ENCODE measurements at regions not wholly inside any gene's neighbourhood (a gene's known extent, or its start where the extent isn't known, plus 50 kb on each side); places are given as distances from the start of the nearest gene placed in this dataset.

DNA sequence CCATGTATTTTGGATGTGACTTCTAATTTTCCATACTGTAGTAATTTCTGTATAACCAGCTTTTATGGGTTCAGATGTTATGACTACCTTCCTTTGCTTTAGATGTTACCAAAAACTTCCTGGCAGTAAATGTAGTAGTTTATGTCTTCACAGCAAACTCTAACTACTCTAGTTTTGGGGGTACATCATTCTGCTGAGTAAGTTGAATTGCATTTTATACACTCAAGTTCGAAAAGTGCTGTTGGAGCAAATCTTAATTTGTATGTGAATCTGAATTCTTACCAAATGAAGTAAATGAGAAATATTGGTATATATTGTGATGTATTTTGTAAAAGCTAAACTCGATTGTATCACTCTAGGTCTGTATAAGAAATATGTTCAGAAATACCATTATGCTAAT, 728.3 kb upstream of the CDH8 start:
- TF ChIP-seq, protein P1, sequence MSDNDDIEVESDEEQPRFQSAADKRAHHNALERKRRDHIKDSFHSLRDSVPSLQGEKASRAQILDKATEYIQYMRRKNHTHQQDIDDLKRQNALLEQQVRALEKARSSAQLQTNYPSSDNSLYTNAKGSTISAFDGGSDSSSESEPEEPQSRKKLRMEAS (IDR thresholded peaks at IDR 0.05), result no peak
- TF ChIP-seq NFIC (IDR thresholded peaks at IDR 0.05), result no peak
- no peak for TF ChIP-seq RAD21 (IDR thresholded peaks at IDR 0.05; ENCODE audit: low read depth)
- TF ChIP-seq TAF1 (IDR thresholded peaks at IDR 0.05; ENCODE audit: low read depth), result no peak
- TF ChIP-seq CEBPB (IDR thresholded peaks at IDR 0.05), result no peak
- TF ChIP-seq CREB1 (IDR thresholded peaks at IDR 0.05; ENCODE audit: low read depth), result no peak
- TF ChIP-seq, protein P2, sequence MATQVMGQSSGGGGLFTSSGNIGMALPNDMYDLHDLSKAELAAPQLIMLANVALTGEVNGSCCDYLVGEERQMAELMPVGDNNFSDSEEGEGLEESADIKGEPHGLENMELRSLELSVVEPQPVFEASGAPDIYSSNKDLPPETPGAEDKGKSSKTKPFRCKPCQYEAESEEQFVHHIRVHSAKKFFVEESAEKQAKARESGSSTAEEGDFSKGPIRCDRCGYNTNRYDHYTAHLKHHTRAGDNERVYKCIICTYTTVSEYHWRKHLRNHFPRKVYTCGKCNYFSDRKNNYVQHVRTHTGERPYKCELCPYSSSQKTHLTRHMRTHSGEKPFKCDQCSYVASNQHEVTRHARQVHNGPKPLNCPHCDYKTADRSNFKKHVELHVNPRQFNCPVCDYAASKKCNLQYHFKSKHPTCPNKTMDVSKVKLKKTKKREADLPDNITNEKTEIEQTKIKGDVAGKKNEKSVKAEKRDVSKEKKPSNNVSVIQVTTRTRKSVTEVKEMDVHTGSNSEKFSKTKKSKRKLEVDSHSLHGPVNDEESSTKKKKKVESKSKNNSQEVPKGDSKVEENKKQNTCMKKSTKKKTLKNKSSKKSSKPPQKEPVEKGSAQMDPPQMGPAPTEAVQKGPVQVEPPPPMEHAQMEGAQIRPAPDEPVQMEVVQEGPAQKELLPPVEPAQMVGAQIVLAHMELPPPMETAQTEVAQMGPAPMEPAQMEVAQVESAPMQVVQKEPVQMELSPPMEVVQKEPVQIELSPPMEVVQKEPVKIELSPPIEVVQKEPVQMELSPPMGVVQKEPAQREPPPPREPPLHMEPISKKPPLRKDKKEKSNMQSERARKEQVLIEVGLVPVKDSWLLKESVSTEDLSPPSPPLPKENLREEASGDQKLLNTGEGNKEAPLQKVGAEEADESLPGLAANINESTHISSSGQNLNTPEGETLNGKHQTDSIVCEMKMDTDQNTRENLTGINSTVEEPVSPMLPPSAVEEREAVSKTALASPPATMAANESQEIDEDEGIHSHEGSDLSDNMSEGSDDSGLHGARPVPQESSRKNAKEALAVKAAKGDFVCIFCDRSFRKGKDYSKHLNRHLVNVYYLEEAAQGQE (IDR thresholded peaks at IDR 0.05; ENCODE audit: low read depth), result no peak
- TF ChIP-seq, protein P3, sequence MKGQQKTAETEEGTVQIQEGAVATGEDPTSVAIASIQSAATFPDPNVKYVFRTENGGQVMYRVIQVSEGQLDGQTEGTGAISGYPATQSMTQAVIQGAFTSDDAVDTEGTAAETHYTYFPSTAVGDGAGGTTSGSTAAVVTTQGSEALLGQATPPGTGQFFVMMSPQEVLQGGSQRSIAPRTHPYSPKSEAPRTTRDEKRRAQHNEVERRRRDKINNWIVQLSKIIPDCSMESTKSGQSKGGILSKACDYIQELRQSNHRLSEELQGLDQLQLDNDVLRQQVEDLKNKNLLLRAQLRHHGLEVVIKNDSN (IDR thresholded peaks at IDR 0.05), result no peak
- TF ChIP-seq ZBTB7A (IDR thresholded peaks at IDR 0.05; ENCODE audit: low read depth), result no peak

DNA sequence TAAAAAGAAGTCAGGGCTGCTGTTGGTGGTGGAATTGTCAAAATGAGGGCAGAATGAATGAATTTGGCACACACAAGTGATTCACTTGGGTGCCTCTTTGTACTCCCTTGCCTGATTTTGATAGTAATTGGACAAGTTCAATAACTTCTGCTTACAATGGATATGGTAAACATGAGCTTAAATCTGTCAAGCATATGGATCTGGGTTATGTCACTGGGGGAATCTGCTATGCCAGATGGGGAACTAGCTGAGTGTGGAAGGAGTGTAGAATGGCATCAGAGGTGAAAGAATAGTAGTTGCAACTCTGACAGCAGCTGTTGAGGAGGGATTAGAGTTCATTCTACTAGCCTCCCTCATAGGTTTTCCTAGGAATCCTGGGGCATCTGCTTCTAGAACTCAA, 724.2 kb upstream of the CDH8 start:
- no peak for TF ChIP-seq FOXM1 (IDR thresholded peaks at IDR 0.05; ENCODE audit: borderline replicate concordance, low read depth)
- no peak for TF ChIP-seq YY1 (IDR thresholded peaks at IDR 0.05; ENCODE audit: low read depth)
- TF ChIP-seq NFIC (IDR thresholded peaks at IDR 0.05), result no peak
- TF ChIP-seq CEBPB (IDR thresholded peaks at IDR 0.05), result no peak
- TF ChIP-seq, protein P2 (IDR thresholded peaks at IDR 0.05; ENCODE audit: low read depth), result no peak
- TF ChIP-seq ZBTB7A (IDR thresholded peaks at IDR 0.05; ENCODE audit: low read depth), result no peak
- TF ChIP-seq TEAD4 (IDR thresholded peaks at IDR 0.05), result no peak
- TF ChIP-seq, protein P3 (IDR thresholded peaks at IDR 0.05), result no peak
- TF ChIP-seq, protein P1 (IDR thresholded peaks at IDR 0.05), result no peak
- TF ChIP-seq RAD21 (IDR thresholded peaks at IDR 0.05; ENCODE audit: low read depth), result no peak
- no peak for TF ChIP-seq EP300 (IDR thresholded peaks at IDR 0.05; ENCODE audit: borderline replicate concordance)
- no peak for TF ChIP-seq TAF1 (IDR thresholded peaks at IDR 0.05; ENCODE audit: low read depth)
- no peak for TF ChIP-seq EGR1 (IDR thresholded peaks at IDR 0.05)

DNA sequence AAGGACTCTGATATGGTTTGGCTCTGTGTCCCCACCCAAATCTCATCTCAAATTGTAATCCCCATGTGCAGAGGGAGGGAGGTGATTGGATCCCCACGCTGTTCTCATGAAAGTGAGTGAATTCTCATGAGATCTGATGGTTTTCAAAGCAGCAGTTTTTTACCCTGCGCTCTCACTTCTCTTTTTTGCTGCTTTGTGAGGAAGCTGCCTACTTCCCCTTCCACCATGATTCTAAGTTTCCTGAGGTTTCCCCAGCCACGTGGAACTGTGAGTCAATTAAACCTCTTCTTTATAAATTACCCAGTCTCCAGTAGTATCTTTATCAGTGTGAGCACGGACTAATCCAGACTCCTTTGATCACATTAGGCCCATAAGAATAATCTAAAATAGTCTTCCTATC, 719.7 kb upstream of the CDH8 start:
- TF ChIP-seq CEBPB (IDR thresholded peaks at IDR 0.05), result no peak
- no peak for TF ChIP-seq TCF12 (IDR thresholded peaks at IDR 0.05; ENCODE audit: low read depth)
- no peak for TF ChIP-seq TAF1 (IDR thresholded peaks at IDR 0.05; ENCODE audit: low read depth)
- TF ChIP-seq, protein P3 (IDR thresholded peaks at IDR 0.05), result no peak
- TF ChIP-seq, protein P2 (IDR thresholded peaks at IDR 0.05; ENCODE audit: low read depth), result no peak
- TF ChIP-seq EGR1 (IDR thresholded peaks at IDR 0.05), result no peak
- no peak for TF ChIP-seq CREB1 (IDR thresholded peaks at IDR 0.05; ENCODE audit: low read depth)
- no peak for TF ChIP-seq TEAD4 (IDR thresholded peaks at IDR 0.05)
- TF ChIP-seq, protein P1 (IDR thresholded peaks at IDR 0.05), result no peak
- no peak for TF ChIP-seq NFIC (IDR thresholded peaks at IDR 0.05)
- no peak for TF ChIP-seq RAD21 (IDR thresholded peaks at IDR 0.05; ENCODE audit: low read depth)
- no peak for TF ChIP-seq EP300 (IDR thresholded peaks at IDR 0.05; ENCODE audit: borderline replicate concordance)
- no peak for TF ChIP-seq ZBTB7A (IDR thresholded peaks at IDR 0.05; ENCODE audit: low read depth)

- TF ChIP-seq TCF12 (IDR thresholded peaks at IDR 0.05; ENCODE audit: low read depth) (no peak), FOXM1 (IDR thresholded peaks at IDR 0.05; ENCODE audit: borderline replicate concordance, low read depth) (no peak), TEAD4 (IDR thresholded peaks at IDR 0.05) (no peak), TAF1 (IDR thresholded peaks at IDR 0.05; ENCODE audit: low read depth) (no peak), ZBTB7A (IDR thresholded peaks at IDR 0.05; ENCODE audit: low read depth) (no peak)
Measured at GRCh38 chr16:62752854-62753253, 716.6 kb upstream of the CDH8 start.
